T-helper 2 cell treated with Interferon-gamma antibody and Interleukin-4, amounts not matched to agents 5 μg/mL and 100 μg/mL, for 36 hours (primary cell): ENCODE measurements at regions not wholly inside any gene's neighbourhood (a gene's known extent, or its start where the extent isn't known, plus 50 kb on each side); places are given as distances from the start of the nearest gene placed in this dataset.

Experiments
- DNase-seq: peaks from one replicate; pipeline ENCODE4 v3.0.0; 2021; ENCODE audit warnings: low spot score
- H3K27ac Mint-ChIP-seq: one replicate; pipeline ENCODE4 v1.8.0; 2021; ENCODE audit warnings: mild to moderate bottlenecking, mixed read lengths
- H3K27me3 Mint-ChIP-seq: one replicate; pipeline ENCODE4 v1.8.0; 2021; ENCODE audit warnings: low read depth, mixed read lengths
- H3K36me3 Mint-ChIP-seq: one replicate; pipeline ENCODE4 v1.8.0; 2021; ENCODE audit warnings: low read depth, mixed read lengths
- H3K4me1 Mint-ChIP-seq: one replicate; pipeline ENCODE4 v1.8.0; 2021; ENCODE audit warnings: low read depth, mixed read lengths
- H3K4me3 Mint-ChIP-seq: one replicate; pipeline ENCODE4 v1.8.0; 2022; ENCODE audit warnings: mild to moderate bottlenecking, moderate library complexity, mixed read lengths
- H3K9me3 Mint-ChIP-seq: one replicate; pipeline ENCODE4 v1.8.0; 2021; ENCODE audit warnings: mixed read lengths

GRCh38 chr10:36183056-36183455 lies 541.0 kb upstream of the FZD8 start:
- Mint-ChIP-seq H3K27me3 (no peaks in the 10 kb centered on the region), H3K4me1 (no peaks in the 10 kb centered on the region), H3K36me3 (no peaks in the 10 kb centered on the region), H3K27ac (no peak overlapping the region), H3K9me3 (peaks cover 33% of the 10 kb centered on the region), H3K4me3 (no peak overlapping the region)
- no peak for DNase-seq

GRCh38 chr10:36182606-36183005 lies 540.5 kb upstream of the FZD8 start:
- Mint-ChIP-seq H3K36me3 (no peaks in the 10 kb centered on the region), H3K9me3 (peaks cover 33% of the 10 kb centered on the region)

GRCh38 chr10:36182179-36182566 lies 540.1 kb upstream of the FZD8 start:
- no peak for DNase-seq
- Mint-ChIP-seq H3K36me3 (no peaks in the 10 kb centered on the region), H3K27ac (no peak overlapping the region), H3K4me1 (no peaks in the 10 kb centered on the region), H3K27me3 (no peaks in the 10 kb centered on the region), H3K4me3 (no peak overlapping the region), H3K9me3 (peaks cover 29% of the 10 kb centered on the region)

More at GRCh38 chr10:36182606-36183005, 540.5 kb upstream of the FZD8 start:
- Mint-ChIP-seq H3K4me1 (no peaks in the 10 kb centered on the region), H3K4me3 (no peak overlapping the region), H3K27me3 (no peaks in the 10 kb centered on the region), H3K27ac (no peak overlapping the region)
- DNase-seq: no peak

GRCh38 chr10:36181426-36182178 lies 539.5 kb upstream of the FZD8 start:
- no peak overlapping the region for H3K27ac Mint-ChIP-seq
- H3K4me3 Mint-ChIP-seq: no peak overlapping the region
- H3K9me3 Mint-ChIP-seq: peaks cover 27% of the 10 kb centered on the region
- no peaks in the 10 kb centered on the region for H3K27me3 Mint-ChIP-seq
- H3K4me1 Mint-ChIP-seq: no peaks in the 10 kb centered on the region
- no peaks in the 10 kb centered on the region for H3K36me3 Mint-ChIP-seq
- DNase-seq: no peak

- DNase-seq: no peak
- no peaks in the 10 kb centered on the region for H3K27me3 Mint-ChIP-seq
- H3K27ac Mint-ChIP-seq: no peak overlapping the region
- no peak overlapping the region for H3K4me3 Mint-ChIP-seq
- no peaks in the 10 kb centered on the region for H3K36me3 Mint-ChIP-seq
- no peaks in the 10 kb centered on the region for H3K4me1 Mint-ChIP-seq
- peaks cover 20% of the 10 kb centered on the region for H3K9me3 Mint-ChIP-seq
Observed at GRCh38 chr10:36178616-36179015, 536.5 kb upstream of the FZD8 start.

GRCh38 chr10:36177071-36177470 lies 535.0 kb upstream of the FZD8 start:
- DNase-seq: no peak
- Mint-ChIP-seq H3K4me1 (no peaks in the 10 kb centered on the region), H3K9me3 (peaks cover 7% of the 10 kb centered on the region), H3K36me3 (no peaks in the 10 kb centered on the region), H3K27ac (no peak overlapping the region), H3K4me3 (no peak overlapping the region), H3K27me3 (no peaks in the 10 kb centered on the region)

- no peak overlapping the region for H3K27ac Mint-ChIP-seq
- no peak overlapping the region for H3K4me3 Mint-ChIP-seq
- DNase-seq: no peak
- H3K36me3 Mint-ChIP-seq: no peaks in the 10 kb centered on the region
- H3K27me3 Mint-ChIP-seq: no peaks in the 10 kb centered on the region
- no peaks in the 10 kb centered on the region for H3K4me1 Mint-ChIP-seq
- peaks cover 7% of the 10 kb centered on the region for H3K9me3 Mint-ChIP-seq
Observed at GRCh38 chr10:36175954-36176353, 533.9 kb upstream of the FZD8 start.

- Mint-ChIP-seq H3K36me3 (no peaks in the 10 kb centered on the region), H3K4me1 (no peaks in the 10 kb centered on the region)
- DNase-seq: no peak
Observed at GRCh38 chr10:36173364-36173763, 531.3 kb upstream of the FZD8 start.

GRCh38 chr10:36171953-36172940 lies 530.2 kb upstream of the FZD8 start:
- Mint-ChIP-seq H3K4me1 (no peaks in the 10 kb centered on the region), H3K27ac (no peak overlapping the region), H3K27me3 (no peaks in the 10 kb centered on the region), H3K9me3 (peaks cover 11% of the 10 kb centered on the region), H3K36me3 (no peaks in the 10 kb centered on the region), H3K4me3 (no peak overlapping the region)
- DNase-seq: no peak

More at GRCh38 chr10:36173364-36173763, 531.3 kb upstream of the FZD8 start:
- Mint-ChIP-seq H3K27ac (no peak overlapping the region), H3K4me3 (no peak overlapping the region), H3K27me3 (no peaks in the 10 kb centered on the region), H3K9me3 (peaks cover 10% of the 10 kb centered on the region)

- H3K4me3 Mint-ChIP-seq: no peak overlapping the region
- peaks cover 11% of the 10 kb centered on the region for H3K9me3 Mint-ChIP-seq
- H3K27me3 Mint-ChIP-seq: no peaks in the 10 kb centered on the region
- no peak for DNase-seq
- no peaks in the 10 kb centered on the region for H3K36me3 Mint-ChIP-seq
- no peak overlapping the region for H3K27ac Mint-ChIP-seq
- no peaks in the 10 kb centered on the region for H3K4me1 Mint-ChIP-seq
Observed at GRCh38 chr10:36171556-36171952, 529.5 kb upstream of the FZD8 start.

- H3K27ac Mint-ChIP-seq: no peak overlapping the region
- H3K9me3 Mint-ChIP-seq: peaks cover 9% of the 10 kb centered on the region
- H3K4me1 Mint-ChIP-seq: no peaks in the 10 kb centered on the region
- no peak overlapping the region for H3K4me3 Mint-ChIP-seq
- no peaks in the 10 kb centered on the region for H3K27me3 Mint-ChIP-seq
- DNase-seq: no peak
- no peaks in the 10 kb centered on the region for H3K36me3 Mint-ChIP-seq
Observed at GRCh38 chr10:36170943-36171501, 528.9 kb upstream of the FZD8 start.

- H3K9me3 Mint-ChIP-seq: peaks cover 10% of the 10 kb centered on the region
Observed at GRCh38 chr10:36170142-36170719, 528.1 kb upstream of the FZD8 start.

GRCh38 chr10:36168777-36169176 lies 526.7 kb upstream of the FZD8 start:
- Mint-ChIP-seq H3K27ac (no peak overlapping the region), H3K4me1 (no peaks in the 10 kb centered on the region), H3K27me3 (no peaks in the 10 kb centered on the region), H3K36me3 (no peaks in the 10 kb centered on the region), H3K4me3 (no peak overlapping the region), H3K9me3 (peaks cover 19% of the 10 kb centered on the region)
- DNase-seq: no peak

More at GRCh38 chr10:36170142-36170719, 528.1 kb upstream of the FZD8 start:
- DNase-seq: no peak
- Mint-ChIP-seq H3K4me1 (no peaks in the 10 kb centered on the region), H3K27me3 (no peaks in the 10 kb centered on the region), H3K36me3 (no peaks in the 10 kb centered on the region), H3K4me3 (no peak overlapping the region), H3K27ac (no peak overlapping the region)
